HG02678 (cell line): ENCODE measurements at regions not wholly inside any gene's neighbourhood (a gene's known extent, or its start where the extent isn't known, plus 50 kb on each side); places are given as distances from the start of the nearest gene placed in this dataset.
"Not testable (repeated sequence)": the region's sequence is repeated elsewhere in the genome, so short reads cannot be mapped to it uniquely, and the experiment has no call there.

Source experiments
- ATAC-seq: cut with Tn5 transposase; IDR thresholded peaks from one replicate; pipeline ENCODE4 v1.9.1; 2021; ENCODE audit warnings: mild to moderate bottlenecking, moderate library complexity; ENCODE audit not compliant: unreplicated experiment

- ATAC-seq = no peak
Observed at GRCh38 chr3:137582484-137582883, 181.6 kb upstream of the SOX14 start.

- ATAC-seq = no peak
Observed at GRCh38 chr3:137583256-137583655, 180.9 kb upstream of the SOX14 start.

- no peak for ATAC-seq
Observed at GRCh38 chr3:137588871-137589270, 175.2 kb upstream of the SOX14 start.

- not testable (repeated sequence) for ATAC-seq
Observed at GRCh38 chr3:137595415-137595814, 168.7 kb upstream of the SOX14 start.

- ATAC-seq = no peak
Observed at GRCh38 chr3:137610723-137611122, 153.4 kb upstream of the SOX14 start.

- no peak for ATAC-seq
Observed at GRCh38 chr3:137612291-137612690, 151.8 kb upstream of the SOX14 start.

GRCh38 chr3:137615659-137616418 lies 148.3 kb upstream of the SOX14 start:
- ATAC-seq = no peak

- no peak for ATAC-seq
Observed at GRCh38 chr3:137641879-137642704, 122.0 kb upstream of the SOX14 start.

GRCh38 chr3:137642831-137643230 lies 121.3 kb upstream of the SOX14 start:
- no peak for ATAC-seq

GRCh38 chr3:137647179-137647578 lies 116.9 kb upstream of the SOX14 start:
- ATAC-seq = no peak

GRCh38 chr3:137669519-137670060 lies 94.5 kb upstream of the SOX14 start:
- no peak for ATAC-seq

GRCh38 chr3:137687181-137687879 lies 76.8 kb upstream of the SOX14 start:
- ATAC-seq = no peak

- ATAC-seq = no peak
Observed at GRCh38 chr3:137692803-137693431, 71.2 kb upstream of the SOX14 start.

GRCh38 chr3:137693791-137694190 lies 70.3 kb upstream of the SOX14 start:
- ATAC-seq = no peak

- no peak for ATAC-seq
Observed at GRCh38 chr3:137694836-137695235, 69.3 kb upstream of the SOX14 start.

GRCh38 chr3:137695351-137695750 lies 68.8 kb upstream of the SOX14 start:
- ATAC-seq = no peak

- ATAC-seq = no peak
Observed at GRCh38 chr3:137709011-137709601, 55.0 kb upstream of the SOX14 start.

GRCh38 chr3:137713965-137714364 lies 50.1 kb upstream of the SOX14 start:
- ATAC-seq = not testable (repeated sequence)
